ENCODE measurements at regions not wholly inside any gene's neighbourhood (a gene's known extent, or its start where the extent isn't known, plus 50 kb on each side); places are given as distances from the start of the nearest gene placed in this dataset.
A peak's percentile ranks its signal among the peaks of the same experiment; 100 is the strongest.

- no peak for DNase-seq (ENCODE audit: low spot score)
Observed at GRCh38 chr18:40440088-40440487, 1514.9 kb upstream of the PIK3C3 start.

GRCh38 chr18:40437517-40437916 is 1517.5 kb upstream of the PIK3C3 start:
- DNase-seq (ENCODE audit: low spot score) = no peak

- DNase-seq (ENCODE audit: low spot score) = no peak
Observed at GRCh38 chr18:40431071-40431985, 1523.7 kb upstream of the PIK3C3 start.

- DNase-seq (ENCODE audit: low spot score) = no peak
Observed at GRCh38 chr18:40423291-40423690, 1531.7 kb upstream of the PIK3C3 start.

DNA sequence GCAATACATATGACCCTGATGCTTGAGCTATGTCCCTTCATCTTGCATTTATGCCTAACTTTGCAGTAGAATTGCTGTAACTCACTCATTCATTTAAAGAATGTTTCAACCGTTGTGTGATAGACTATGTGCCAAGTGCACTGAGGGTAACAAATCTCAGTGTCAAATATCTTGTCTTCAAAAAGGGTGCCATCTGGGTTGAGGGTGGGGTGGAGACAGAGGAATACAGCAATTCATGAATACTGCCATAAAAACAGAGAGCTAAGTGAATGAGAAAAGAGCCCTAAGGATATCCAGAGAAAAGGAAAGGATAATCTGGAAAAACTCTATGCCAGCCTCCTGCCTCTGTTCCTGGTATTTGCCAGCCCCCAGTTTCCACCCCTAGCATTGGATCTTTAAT is 1534.4 kb upstream of the PIK3C3 start:
- DNase-seq (ENCODE audit: low spot score) = no peak

- no peak for DNase-seq (ENCODE audit: low spot score)
Observed at GRCh38 chr18:40417501-40417900, 1537.5 kb upstream of the PIK3C3 start.

DNA sequence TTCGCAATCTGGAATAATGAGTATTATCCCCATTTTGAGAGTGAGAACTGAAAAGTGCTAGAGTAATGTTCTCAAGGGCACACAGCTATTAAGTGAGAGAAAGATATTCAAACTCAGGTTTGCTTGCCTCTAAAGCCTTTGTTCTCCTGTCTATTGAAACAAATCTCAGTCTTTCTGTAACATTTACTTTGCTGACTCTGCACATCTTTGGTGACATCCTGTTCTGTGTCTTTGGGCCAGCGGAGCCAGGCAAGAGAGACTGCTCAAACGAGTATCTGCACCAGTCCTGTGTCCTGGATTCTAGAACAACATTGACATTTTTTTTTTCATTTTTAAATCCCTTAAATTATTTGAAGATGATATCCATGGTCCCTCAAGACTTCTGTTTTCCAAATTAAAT is 1539.2 kb upstream of the PIK3C3 start:
- DNase-seq (ENCODE audit: low spot score) = no peak

DNA sequence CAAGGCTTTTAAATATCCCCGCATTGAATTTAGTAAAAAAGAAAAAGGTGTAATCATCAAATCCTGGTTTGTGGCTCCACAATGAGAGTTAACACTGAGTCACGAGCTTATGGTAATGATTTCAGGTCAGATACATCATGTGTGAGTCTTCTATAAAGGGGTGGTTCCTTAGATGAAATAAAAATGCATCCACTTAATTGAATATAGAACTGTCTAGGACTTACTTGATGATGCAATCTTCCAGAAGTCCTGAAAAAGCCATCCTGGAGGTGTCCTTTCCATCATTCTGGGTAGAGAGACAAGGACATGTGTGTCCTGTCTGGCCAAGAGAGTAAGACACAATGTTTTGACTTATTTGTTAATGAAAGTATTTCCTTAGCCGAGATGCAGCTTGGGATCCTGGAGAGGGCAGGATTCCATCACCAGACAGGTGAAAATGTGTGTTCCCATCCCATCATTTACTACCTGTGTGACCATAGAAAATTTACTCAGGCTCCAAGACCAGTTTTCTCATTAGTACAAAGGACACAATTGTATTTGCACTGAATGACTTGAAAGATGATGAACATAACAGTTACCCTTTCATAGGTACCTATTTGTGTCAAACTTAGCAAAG is 1539.8 kb upstream of the PIK3C3 start:
- no peak for DNase-seq (ENCODE audit: low spot score)

GRCh38 chr18:40414155-40414754 is 1540.8 kb upstream of the PIK3C3 start:
- DNase-seq (ENCODE audit: low spot score) = peak; percentile 9

DNA sequence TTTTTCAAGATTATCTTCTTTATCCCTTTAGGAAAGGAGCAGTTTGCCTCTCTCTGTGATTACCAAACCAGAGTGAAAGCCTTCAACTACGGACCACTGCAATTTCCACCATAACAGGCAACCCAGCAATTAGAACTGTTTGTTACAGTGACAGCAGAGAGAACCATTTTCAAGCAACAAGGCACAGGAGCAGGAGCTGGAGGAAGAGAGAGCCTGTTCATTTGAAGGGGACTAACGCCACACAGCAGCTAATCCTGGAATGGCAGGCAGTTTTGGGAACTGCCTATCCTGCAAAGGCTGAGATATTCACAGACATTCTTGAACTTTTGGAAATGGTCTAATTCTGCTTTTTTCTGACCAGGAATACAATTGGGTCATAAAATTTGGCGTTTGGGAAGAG is 1541.9 kb upstream of the PIK3C3 start:
- peak; percentile 7 for DNase-seq (ENCODE audit: low spot score)

DNA sequence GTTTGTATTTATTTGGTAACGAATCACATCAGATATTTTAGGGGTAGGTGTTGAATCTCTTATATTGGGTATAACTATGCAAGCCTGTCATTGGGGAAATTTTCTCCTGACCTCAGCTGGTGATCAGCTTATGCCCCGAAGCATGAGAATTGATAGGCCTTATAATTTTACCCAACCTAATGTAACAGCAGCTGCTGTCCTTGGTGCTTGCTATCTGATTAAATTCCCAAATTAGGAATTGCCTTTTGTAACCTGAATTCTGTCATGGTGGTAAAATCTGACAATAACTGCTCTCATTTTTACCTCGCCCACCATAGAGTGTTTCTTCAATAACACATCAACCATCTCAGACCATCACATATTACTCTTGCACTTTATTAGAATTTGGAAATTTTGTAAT is 1542.6 kb upstream of the PIK3C3 start:
- DNase-seq (ENCODE audit: low spot score) = no peak

GRCh38 chr18:40407909-40408308 is 1547.1 kb upstream of the PIK3C3 start:
- DNase-seq (ENCODE audit: low spot score) = no peak

DNA sequence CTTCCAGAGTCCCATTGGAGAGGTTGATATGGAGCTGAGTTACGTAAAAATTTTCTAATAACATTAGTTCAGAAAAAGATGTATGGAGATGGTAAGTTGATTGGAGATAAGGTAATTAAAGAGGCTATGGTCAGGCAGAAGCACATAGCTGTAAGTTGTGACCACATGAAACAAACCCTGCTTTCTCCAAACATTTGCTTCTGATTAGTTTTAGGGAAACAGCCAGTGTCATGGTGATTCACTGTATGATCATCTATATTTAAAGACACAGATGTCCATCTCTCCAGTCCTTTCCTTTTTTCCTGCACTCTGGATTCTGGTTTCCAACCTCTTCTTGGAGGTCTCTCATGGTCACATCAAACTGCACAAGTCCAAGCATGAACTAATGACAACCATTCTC is 1550.8 kb upstream of the PIK3C3 start:
- no peak for DNase-seq (ENCODE audit: low spot score)

GRCh38 chr18:40402052-40402451 is 1553.0 kb upstream of the PIK3C3 start:
- DNase-seq (ENCODE audit: low spot score) = no peak

GRCh38 chr18:40388121-40388520 is 1566.9 kb upstream of the PIK3C3 start:
- DNase-seq (ENCODE audit: low spot score) = no peak

DNA sequence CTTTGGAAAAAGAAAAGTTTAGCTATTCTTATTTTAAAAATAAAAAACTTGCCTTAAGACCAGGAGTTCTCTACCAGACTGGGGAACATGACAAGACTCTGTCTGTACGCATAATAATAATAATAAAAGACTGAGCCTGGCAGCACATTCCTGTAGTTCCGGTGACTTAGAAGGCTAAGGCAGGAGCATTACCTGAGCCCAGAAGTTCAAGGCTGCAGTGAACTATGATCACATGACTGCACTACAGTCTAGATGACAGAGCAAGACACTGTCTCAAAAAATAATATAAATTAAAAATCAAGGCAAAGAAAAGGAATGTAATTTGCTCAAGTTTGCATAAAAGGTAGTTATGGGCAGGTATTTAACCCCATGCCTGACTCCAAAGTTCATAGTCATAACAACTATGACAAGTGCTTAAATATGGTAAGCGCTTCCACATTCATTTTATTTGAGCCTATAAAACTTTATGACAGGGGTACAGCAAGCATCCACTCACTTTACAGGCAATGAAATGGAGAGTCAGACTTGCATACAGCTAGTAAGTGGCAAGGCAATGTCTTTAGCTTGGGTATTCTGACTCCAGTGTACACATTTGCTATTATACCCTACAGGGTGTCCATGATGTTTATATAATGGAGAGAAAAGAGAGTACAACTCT is 1567.8 kb upstream of the PIK3C3 start:
- no peak for DNase-seq (ENCODE audit: low spot score)

- no peak for DNase-seq (ENCODE audit: low spot score)
Observed at GRCh38 chr18:40382197-40382596, 1572.8 kb upstream of the PIK3C3 start.

DNA sequence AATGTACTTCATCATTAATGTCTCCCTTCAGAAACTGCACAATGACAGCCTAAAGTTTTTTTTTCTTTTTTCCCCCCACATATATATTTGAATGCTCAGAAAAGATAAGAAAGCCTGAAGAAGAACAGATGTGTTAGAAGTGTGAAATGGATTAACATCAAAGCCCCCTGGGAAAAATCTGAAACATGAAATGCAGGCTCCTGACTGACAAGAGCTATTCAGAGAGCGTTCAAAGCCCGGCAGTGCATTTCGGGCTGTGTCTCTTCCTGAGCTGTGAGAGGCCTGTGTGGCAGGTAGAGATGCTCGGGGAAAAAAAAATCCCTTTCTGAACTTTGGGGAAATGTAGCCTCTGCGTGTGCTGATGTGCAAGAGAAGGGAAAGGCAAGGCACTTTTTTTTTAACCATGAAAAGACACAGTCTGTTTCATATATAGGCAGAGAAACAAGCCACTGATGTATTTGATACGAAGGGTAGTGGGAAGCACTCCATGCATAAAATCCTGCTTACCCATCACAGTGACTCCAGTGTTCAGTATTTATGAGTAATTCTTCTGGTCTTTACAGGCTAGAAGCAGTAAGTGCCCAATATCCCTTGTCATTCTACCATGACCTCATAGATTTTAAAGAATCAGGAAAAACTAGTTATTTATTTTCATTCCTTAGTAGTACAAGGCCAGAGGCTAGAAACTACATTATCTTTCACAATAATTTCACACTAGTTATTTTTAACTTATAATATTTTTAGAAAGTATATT is 1574.2 kb upstream of the PIK3C3 start:
- DNase-seq (ENCODE audit: low spot score) = no peak

DNA sequence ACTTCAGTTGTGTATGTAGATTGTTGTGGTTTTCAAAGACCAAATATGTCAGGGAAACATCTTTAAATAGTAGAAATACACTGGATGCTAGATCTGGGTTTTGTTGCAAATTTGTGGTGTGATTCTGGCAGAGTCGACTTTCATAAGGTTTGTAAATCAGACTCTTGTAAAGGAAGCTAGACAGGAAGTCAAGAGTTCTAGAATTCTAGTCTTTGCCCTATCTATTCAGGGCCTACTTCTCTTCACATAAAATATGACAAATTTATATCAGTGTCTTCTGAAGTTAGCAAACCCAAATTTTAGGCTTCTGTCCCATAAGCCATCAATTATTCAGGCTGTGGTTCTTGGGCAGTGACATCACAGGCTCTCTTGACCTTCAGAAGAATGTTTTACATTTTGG is 1579.2 kb upstream of the PIK3C3 start:
- no peak for DNase-seq (ENCODE audit: low spot score)

GRCh38 chr18:40371673-40372072 is 1583.4 kb upstream of the PIK3C3 start:
- DNase-seq (ENCODE audit: low spot score) = peak; percentile 2

GRCh38 chr18:40367576-40367975 is 1587.5 kb upstream of the PIK3C3 start:
- DNase-seq (ENCODE audit: low spot score) = no peak

- no peak for DNase-seq (ENCODE audit: low spot score)
Observed at GRCh38 chr18:40366521-40366920, 1588.5 kb upstream of the PIK3C3 start.

All from H4 (cell line).